ENCODE measurements at regions not wholly inside any gene's neighbourhood (a gene's known extent, or its start where the extent isn't known, plus 50 kb on each side); places are given as distances from the start of the nearest gene placed in this dataset.

GRCh38 chr2:18491577-18491976, 68.9 kb downstream of the RDH14 start:
- TF ChIP-seq CTCF (IDR thresholded peaks at IDR 0.05; ENCODE audit: extremely low read depth in 1 of 2, insufficient read depth in 1 of 2, low read depth in 1 of 2, low read length in 2 of 2): no peak
- no peak for TF ChIP-seq POLR2AphosphoS5 (IDR thresholded peaks at IDR 0.05; ENCODE audit: insufficient read depth, low read depth, low read length)
- TF ChIP-seq POLR2A (IDR thresholded peaks at IDR 0.05; ENCODE audit: low read depth, low read length): no peak
- TF ChIP-seq EZH2 (IDR thresholded peaks at IDR 0.05; ENCODE audit: borderline replicate concordance, low read depth, low read length, severe bottlenecking): no peak
- no peak for TF ChIP-seq JUN (IDR thresholded peaks at IDR 0.05; ENCODE audit: borderline replicate concordance, insufficient read depth, insufficient read length, low read depth)
- TF ChIP-seq MYC (IDR thresholded peaks at IDR 0.05; ENCODE audit: low read depth, low read length): no peak

Data from endothelial cell of umbilical vein (primary cell).